Peyer's patch (tissue), 4 donors: ENCODE measurements at regions not wholly inside any gene's neighbourhood (a gene's known extent, or its start where the extent isn't known, plus 50 kb on each side); places are given as distances from the start of the nearest gene placed in this dataset.

Source experiments
- DNase-seq, 3 donors: peaks; one replicate each; pipeline ENCODE4 v3.0.0-alpha.2; 2017 to 2019
- H3K27ac ChIP-seq, 4 donors: fragments of 200-600 bp; sonication (generic); one replicate each; pipeline ENCODE4 v1.5.1; 2016 to 2019
- H3K27me3 ChIP-seq, 2 donors: fragments of 200-600 bp; sonication (generic); one replicate each; pipeline ENCODE4 v1.5.1; 2019
- H3K36me3 ChIP-seq, 3 donors: fragments of 200-600 bp; sonication (generic); one replicate each; pipeline ENCODE4 v1.5.1; 2016 to 2019
- H3K4me1 ChIP-seq, 4 donors: fragments of 200-600 bp; sonication (generic); one replicate each; pipeline ENCODE4 v1.5.1; 2016 to 2019
- H3K4me3 ChIP-seq, 4 donors: fragments of 200-600 bp; sonication (generic); 1 replicate in 3 of 4; 2 replicates in 1 of 4; pipeline ENCODE4 v1.5.1; 2016 to 2019; ENCODE audit warnings: mild to moderate bottlenecking in 1 of 4
- H3K9me3 ChIP-seq, 4 donors: fragments of 200-600 bp; sonication (generic); one replicate each; pipeline ENCODE4 v1.5.1; 2016 to 2019; ENCODE audit warnings: mild to moderate bottlenecking in 1 of 4
- CTCF ChIP-seq, 6 experiments: fragments of 450-650 bp in 4 of 6; fragments of 200-600 bp in 2 of 6; sonication (generic) in 1 of 6; IDR thresholded peaks; one replicate each; pipeline ENCODE4 v1.5.1; 2017 to 2019; ENCODE audit warnings: antibody characterized with exemption in 6 of 6, mild to moderate bottlenecking in 3 of 6, moderate library complexity in 1 of 6
- POLR2A ChIP-seq, 2 donors: fragments of 450-650 bp; IDR thresholded peaks; one replicate each; pipeline ENCODE4 v1.5.1; 2017; ENCODE audit warnings: antibody characterized with exemption in 2 of 2, mild to moderate bottlenecking in 2 of 2, moderate library complexity in 2 of 2

GRCh38 chr4:186887291-186887700, 163.6 kb upstream of the FAT1 start:
- no peak overlapping the region for H3K27ac ChIP-seq
- no peaks in the 10 kb centered on the region for H3K4me1 ChIP-seq
- H3K27me3 ChIP-seq, result no peaks in the 10 kb centered on the region
- H3K36me3 ChIP-seq, result no peaks in the 10 kb centered on the region
- no peak for DNase-seq
- H3K4me3 ChIP-seq, result no peak overlapping the region
- no peaks in the 10 kb centered on the region for H3K9me3 ChIP-seq
- TF ChIP-seq POLR2A (IDR thresholded peaks at IDR 0.05) (no peak), CTCF (IDR thresholded peaks at IDR 0.05) (no peak)

GRCh38 chr4:186887752-186888151, 164.1 kb upstream of the FAT1 start:
- no peaks in the 10 kb centered on the region for H3K4me1 ChIP-seq
- H3K4me3 ChIP-seq, result no peak overlapping the region
- H3K36me3 ChIP-seq, result no peaks in the 10 kb centered on the region
- TF ChIP-seq CTCF (IDR thresholded peaks at IDR 0.05), result no peak
- TF ChIP-seq POLR2A (IDR thresholded peaks at IDR 0.05), result no peak
- no peak overlapping the region for H3K27ac ChIP-seq
- H3K9me3 ChIP-seq, result no peaks in the 10 kb centered on the region
- H3K27me3 ChIP-seq, result no peaks in the 10 kb centered on the region
- DNase-seq, result no peak

GRCh38 chr4:186889876-186890643, 166.4 kb upstream of the FAT1 start:
- H3K4me3 ChIP-seq, result no peak overlapping the region
- no peaks in the 10 kb centered on the region for H3K4me1 ChIP-seq
- no peaks in the 10 kb centered on the region for H3K36me3 ChIP-seq
- no peaks in the 10 kb centered on the region for H3K27me3 ChIP-seq
- TF ChIP-seq POLR2A (IDR thresholded peaks at IDR 0.05) (no peak), CTCF (IDR thresholded peaks at IDR 0.05) (no peak)
- H3K27ac ChIP-seq, result no peak overlapping the region
- no peak for DNase-seq
- no peaks in the 10 kb centered on the region for H3K9me3 ChIP-seq

- TF ChIP-seq POLR2A (IDR thresholded peaks at IDR 0.05) (no peak), CTCF (IDR thresholded peaks at IDR 0.05) (no peak)
- no peaks in the 10 kb centered on the region for H3K27me3 ChIP-seq
- no peaks in the 10 kb centered on the region for H3K9me3 ChIP-seq
- H3K27ac ChIP-seq, result no peak overlapping the region
- DNase-seq, result no peak
- no peaks in the 10 kb centered on the region for H3K36me3 ChIP-seq
- no peak overlapping the region for H3K4me3 ChIP-seq
- H3K4me1 ChIP-seq, result no peaks in the 10 kb centered on the region
Observed at GRCh38 chr4:186891859-186892486, 168.3 kb upstream of the FAT1 start.

GRCh38 chr4:186898367-186898766, 174.7 kb upstream of the FAT1 start:
- DNase-seq, result no peak
- no peak overlapping the region for H3K4me3 ChIP-seq
- H3K27ac ChIP-seq, result no peak overlapping the region

More at GRCh38 chr4:186898367-186898766, 174.7 kb upstream of the FAT1 start:
- Histone ChIP-seq H3K36me3 (no peaks in the 10 kb centered on the region), H3K9me3 (no peaks in the 10 kb centered on the region), H3K4me1 (peaks cover 0 to 15% (median 2%) of the 10 kb centered on the region in 4 donors), H3K27me3 (no peaks in the 10 kb centered on the region)
- TF ChIP-seq POLR2A (IDR thresholded peaks at IDR 0.05) (no peak), CTCF (IDR thresholded peaks at IDR 0.05) (no peak)
